ENCODE measurements at regions not wholly inside any gene's neighbourhood (a gene's known extent, or its start where the extent isn't known, plus 50 kb on each side); places are given as distances from the start of the nearest gene placed in this dataset.

- DNase-seq (ENCODE audit: low read depth in 1 of 2, low spot score in 1 of 2), result no peak
- no peak overlapping the region for H3K4me3 ChIP-seq (replicated peaks; ENCODE audit: insufficient read depth, low read length)
- TF ChIP-seq REST (IDR thresholded peaks at IDR 0.05; ENCODE audit: insufficient replicate concordance, low read depth), result no peak
- TF ChIP-seq CTCF (IDR thresholded peaks at IDR 0.05; ENCODE audit: insufficient read depth, low read length), result no peak
- no peak for TF ChIP-seq SPI1 (IDR thresholded peaks at IDR 0.05; ENCODE audit: borderline replicate concordance, low read depth)
- TF ChIP-seq POLR2AphosphoS5 (IDR thresholded peaks at IDR 0.05; ENCODE audit: low read depth), result no peak
- TF ChIP-seq GABPA (IDR thresholded peaks at IDR 0.05; ENCODE audit: low read depth), result no peak
- no peak overlapping the region for H3K27ac ChIP-seq (replicated peaks)
- H3K27me3 ChIP-seq (ENCODE audit: insufficient read depth, poor library complexity, severe bottlenecking), result no peaks in the 10 kb centered on the region
Measured at GRCh38 chr5:58286741-58287140, 173.1 kb downstream of the PLK2 start.

DNA sequence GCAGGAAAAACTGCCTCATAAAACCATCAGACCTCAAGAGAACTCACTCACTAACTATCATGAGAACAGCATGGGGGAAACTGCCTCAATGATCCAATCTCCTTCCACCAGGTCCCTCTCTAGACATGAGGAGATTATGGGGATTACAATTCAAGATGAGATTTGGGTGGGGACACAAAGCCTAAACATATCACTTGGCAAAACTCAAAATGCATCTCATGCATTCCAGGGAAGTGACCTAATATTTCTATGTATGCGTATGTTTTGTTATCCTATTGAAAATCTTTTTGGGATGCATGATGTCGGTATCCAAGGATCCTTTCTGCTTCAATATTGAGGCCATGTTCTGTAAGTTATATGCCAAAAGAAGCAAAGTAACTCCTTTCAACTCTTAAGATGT lies 174.0 kb downstream of the PLK2 start:
- H3K27me3 ChIP-seq (ENCODE audit: insufficient read depth, poor library complexity, severe bottlenecking), result no peaks in the 10 kb centered on the region
- H3K27ac ChIP-seq (replicated peaks), result no peak overlapping the region
- no peak overlapping the region for H3K4me3 ChIP-seq (replicated peaks; ENCODE audit: insufficient read depth, low read length)
- no peak for DNase-seq (ENCODE audit: low read depth in 1 of 2, low spot score in 1 of 2)
- TF ChIP-seq GABPA (IDR thresholded peaks at IDR 0.05; ENCODE audit: low read depth) (no peak), CTCF (IDR thresholded peaks at IDR 0.05; ENCODE audit: insufficient read depth, low read length) (no peak), REST (IDR thresholded peaks at IDR 0.05; ENCODE audit: insufficient replicate concordance, low read depth) (no peak), POLR2AphosphoS5 (IDR thresholded peaks at IDR 0.05; ENCODE audit: low read depth) (no peak), SPI1 (IDR thresholded peaks at IDR 0.05; ENCODE audit: borderline replicate concordance, low read depth) (no peak)

- no peaks in the 10 kb centered on the region for H3K27me3 ChIP-seq (ENCODE audit: insufficient read depth, poor library complexity, severe bottlenecking)
- H3K27ac ChIP-seq (replicated peaks), result no peak overlapping the region
- DNase-seq (ENCODE audit: low read depth in 1 of 2, low spot score in 1 of 2), result no peak
- no peak overlapping the region for H3K4me3 ChIP-seq (replicated peaks; ENCODE audit: insufficient read depth, low read length)
- TF ChIP-seq CTCF (IDR thresholded peaks at IDR 0.05; ENCODE audit: insufficient read depth, low read length), result no peak
- TF ChIP-seq SPI1 (IDR thresholded peaks at IDR 0.05; ENCODE audit: borderline replicate concordance, low read depth), result no peak
- TF ChIP-seq POLR2AphosphoS5 (IDR thresholded peaks at IDR 0.05; ENCODE audit: low read depth), result no peak
- no peak for TF ChIP-seq REST (IDR thresholded peaks at IDR 0.05; ENCODE audit: insufficient replicate concordance, low read depth)
- TF ChIP-seq GABPA (IDR thresholded peaks at IDR 0.05; ENCODE audit: low read depth), result no peak
Measured at GRCh38 chr5:58284886-58285285, 175.0 kb downstream of the PLK2 start.
